ENCODE measurements at regions not wholly inside any gene's neighbourhood (a gene's known extent, or its start where the extent isn't known, plus 50 kb on each side); places are given as distances from the start of the nearest gene placed in this dataset.
A peak's percentile ranks its signal among the peaks of the same experiment; 100 is the strongest.

DNA sequence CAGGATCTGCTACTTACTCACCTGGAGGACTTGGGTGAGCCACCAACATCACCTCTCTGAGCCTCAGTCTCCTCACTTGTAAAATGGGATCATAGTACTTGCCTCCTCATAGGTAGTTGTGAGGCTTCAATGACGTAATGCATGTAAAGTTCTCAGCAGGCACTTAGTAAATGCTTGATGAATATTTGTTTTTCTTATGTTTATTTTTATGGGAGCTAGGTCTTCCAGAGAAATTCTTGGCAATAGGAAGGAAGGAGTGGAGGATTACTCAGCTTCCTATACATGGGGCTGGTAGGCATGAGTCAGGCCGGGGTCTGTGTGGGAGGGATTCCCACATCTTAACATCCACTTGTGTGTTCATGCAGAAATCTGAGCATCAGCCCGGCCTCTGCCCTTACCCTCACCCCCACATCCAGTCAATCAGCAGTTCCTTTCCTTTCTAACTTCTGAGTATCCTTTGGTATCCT is 95.4 kb upstream of the USP24 start:
- H3K36me3 ChIP-seq (replicated peaks): no peaks in the 10 kb centered on the region
- H3K27me3 ChIP-seq (replicated peaks): no peaks in the 10 kb centered on the region
- H3K27ac ChIP-seq: peak overlapping the region; percentile 90
- no peak overlapping the region for H3K4me3 ChIP-seq (ENCODE audit: low read depth, low read length)
- peak; percentile 99 for DNase-seq
- in situ Hi-C loops (cut with HindIII; ENCODE audit: low pct_ligation_motif_present, low sequenced_read_pairs): no loop called here
- TF ChIP-seq, protein P1, sequence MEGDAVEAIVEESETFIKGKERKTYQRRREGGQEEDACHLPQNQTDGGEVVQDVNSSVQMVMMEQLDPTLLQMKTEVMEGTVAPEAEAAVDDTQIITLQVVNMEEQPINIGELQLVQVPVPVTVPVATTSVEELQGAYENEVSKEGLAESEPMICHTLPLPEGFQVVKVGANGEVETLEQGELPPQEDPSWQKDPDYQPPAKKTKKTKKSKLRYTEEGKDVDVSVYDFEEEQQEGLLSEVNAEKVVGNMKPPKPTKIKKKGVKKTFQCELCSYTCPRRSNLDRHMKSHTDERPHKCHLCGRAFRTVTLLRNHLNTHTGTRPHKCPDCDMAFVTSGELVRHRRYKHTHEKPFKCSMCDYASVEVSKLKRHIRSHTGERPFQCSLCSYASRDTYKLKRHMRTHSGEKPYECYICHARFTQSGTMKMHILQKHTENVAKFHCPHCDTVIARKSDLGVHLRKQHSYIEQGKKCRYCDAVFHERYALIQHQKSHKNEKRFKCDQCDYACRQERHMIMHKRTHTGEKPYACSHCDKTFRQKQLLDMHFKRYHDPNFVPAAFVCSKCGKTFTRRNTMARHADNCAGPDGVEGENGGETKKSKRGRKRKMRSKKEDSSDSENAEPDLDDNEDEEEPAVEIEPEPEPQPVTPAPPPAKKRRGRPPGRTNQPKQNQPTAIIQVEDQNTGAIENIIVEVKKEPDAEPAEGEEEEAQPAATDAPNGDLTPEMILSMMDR (IDR thresholded peaks at IDR 0.05; ENCODE audit: low read depth, low read length, missing control alignments): no peak

DNA sequence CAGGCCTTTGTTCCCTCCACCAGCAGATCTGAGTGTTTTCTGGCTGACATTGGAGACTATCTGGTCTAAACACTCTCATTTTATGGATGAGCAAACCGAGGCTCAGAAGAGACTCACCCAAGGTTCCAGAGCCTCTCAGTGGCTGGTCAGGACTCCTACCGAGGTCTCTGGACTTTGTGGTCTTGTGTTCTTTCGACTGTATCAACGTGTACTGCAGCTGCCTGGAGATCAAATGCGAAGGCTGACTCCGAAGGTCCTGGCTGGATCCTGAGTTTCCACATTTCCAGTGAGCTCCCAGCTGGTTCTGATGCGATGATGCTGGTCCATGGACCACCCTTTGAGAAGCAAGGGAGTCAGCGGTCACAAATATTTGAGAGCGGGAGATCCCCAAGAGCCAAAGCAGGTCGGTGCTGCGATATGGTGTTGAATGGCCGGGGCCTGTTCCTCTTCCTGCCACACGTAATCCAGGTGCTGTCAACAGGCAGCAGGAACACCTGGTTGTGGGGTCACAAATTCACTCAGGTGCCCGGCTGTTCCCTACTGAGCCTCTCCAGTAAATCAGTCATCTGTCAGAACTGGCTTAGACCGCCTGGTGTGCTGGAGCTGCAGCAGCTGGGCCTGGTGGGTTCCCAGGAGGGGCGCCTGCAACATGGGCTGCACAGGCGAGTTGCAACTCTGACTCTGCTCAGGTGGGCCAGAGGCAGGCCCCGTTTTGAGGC is 94.8 kb upstream of the USP24 start:
- peak overlapping the region; percentile 68 for H3K27ac ChIP-seq
- in situ Hi-C loops (cut with HindIII; ENCODE audit: low pct_ligation_motif_present, low sequenced_read_pairs): no loop called here

DNA sequence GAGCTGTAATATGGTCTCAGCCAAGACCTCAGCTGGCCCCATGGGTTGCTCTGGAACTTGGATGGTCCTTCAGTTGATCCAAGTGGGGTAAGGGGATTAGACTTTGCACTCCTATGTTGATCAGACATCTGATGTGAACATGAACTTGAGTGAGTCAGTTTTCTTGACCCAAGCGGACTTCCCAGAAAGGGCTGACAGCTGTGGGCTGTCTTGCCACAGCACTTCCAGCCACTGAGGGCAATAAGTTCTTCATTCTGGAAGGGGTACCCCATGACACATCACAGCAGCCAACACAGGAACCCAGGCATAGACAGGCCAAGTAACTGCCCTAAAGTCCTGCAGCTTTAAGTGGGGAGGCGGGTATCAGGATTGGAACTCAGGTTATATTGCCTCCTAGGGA is 93.9 kb upstream of the USP24 start:
- in situ Hi-C loops (cut with HindIII; ENCODE audit: low pct_ligation_motif_present, low sequenced_read_pairs): no loop called here
- DNase-seq: peak; percentile 38
- TF ChIP-seq, protein P1 (IDR thresholded peaks at IDR 0.05; ENCODE audit: low read depth, low read length, missing control alignments): no peak
- Histone ChIP-seq H3K36me3 (replicated peaks) (no peaks in the 10 kb centered on the region), H3K27me3 (replicated peaks) (no peaks in the 10 kb centered on the region), H3K4me3 (ENCODE audit: low read depth, low read length) (no peak overlapping the region), H3K27ac (no peak overlapping the region)

More for the DNA sequence above, 94.8 kb upstream of the USP24 start:
- Histone ChIP-seq H3K4me3 (ENCODE audit: low read depth, low read length) (no peak overlapping the region), H3K27me3 (replicated peaks) (no peaks in the 10 kb centered on the region), H3K36me3 (replicated peaks) (no peaks in the 10 kb centered on the region)
- TF ChIP-seq, protein P1 (IDR thresholded peaks at IDR 0.05; ENCODE audit: low read depth, low read length, missing control alignments): no peak
- DNase-seq: no peak

DNA sequence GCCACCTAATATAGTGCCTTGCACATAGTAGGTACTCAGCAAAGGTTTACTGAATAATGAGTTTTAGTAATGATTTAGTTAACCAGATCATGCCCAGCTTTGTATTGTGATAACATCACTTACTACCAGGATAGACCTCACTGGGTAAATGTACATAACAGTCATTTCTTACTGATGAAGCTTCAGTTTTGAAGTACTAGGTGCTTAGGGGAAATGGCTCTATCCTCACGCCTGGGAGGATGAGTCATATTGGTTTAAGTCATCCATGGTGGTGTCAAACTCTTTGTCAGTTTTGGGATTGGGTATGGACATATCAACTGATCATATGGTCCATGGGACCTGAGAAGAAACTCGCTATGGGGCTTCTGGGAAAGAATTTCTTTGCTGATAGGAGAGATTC is 90.6 kb upstream of the USP24 start:
- Histone ChIP-seq H3K27me3 (replicated peaks) (no peaks in the 10 kb centered on the region), H3K27ac (no peak overlapping the region), H3K4me3 (ENCODE audit: low read depth, low read length) (no peak overlapping the region), H3K36me3 (replicated peaks) (no peaks in the 10 kb centered on the region)
- TF ChIP-seq, protein P1 (IDR thresholded peaks at IDR 0.05; ENCODE audit: low read depth, low read length, missing control alignments): no peak
- DNase-seq: no peak
- in situ Hi-C loops (cut with HindIII; ENCODE audit: low pct_ligation_motif_present, low sequenced_read_pairs): no loop called here

DNA sequence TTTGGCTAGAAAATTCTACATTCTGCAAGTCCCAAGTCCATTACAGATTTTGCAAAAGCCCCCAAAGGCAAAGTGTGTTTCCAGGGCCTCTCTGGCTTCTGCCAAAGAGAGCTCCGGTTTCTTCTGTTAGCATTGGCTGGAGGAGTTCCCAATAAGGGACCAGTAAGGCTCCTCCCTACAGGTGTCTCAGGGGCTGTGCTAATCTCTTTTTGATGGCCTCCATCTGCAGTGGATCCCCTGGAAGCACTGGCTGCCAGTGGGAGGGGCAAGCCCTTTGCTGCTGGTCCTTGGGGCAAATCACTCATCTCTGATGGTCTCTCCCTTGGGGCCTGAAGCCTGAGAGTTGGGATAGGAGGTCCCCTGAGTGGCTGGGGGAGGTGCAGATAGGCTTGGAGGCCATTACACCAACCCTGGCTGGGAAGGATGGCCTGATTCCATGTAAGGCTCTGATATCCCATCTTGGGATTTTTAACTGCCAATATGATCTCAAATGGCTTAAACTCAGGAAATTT is 89.1 kb upstream of the USP24 start:
- DNase-seq: no peak
- Histone ChIP-seq H3K27ac (no peak overlapping the region), H3K4me3 (ENCODE audit: low read depth, low read length) (no peak overlapping the region), H3K27me3 (replicated peaks) (no peaks in the 10 kb centered on the region), H3K36me3 (replicated peaks) (no peaks in the 10 kb centered on the region)
- in situ Hi-C loops (cut with HindIII; ENCODE audit: low pct_ligation_motif_present, low sequenced_read_pairs): no loop called here
- TF ChIP-seq, protein P1 (IDR thresholded peaks at IDR 0.05; ENCODE audit: low read depth, low read length, missing control alignments): no peak
